Upper lobe of left lung (tissue), 6 donors: ENCODE measurements at regions not wholly inside any gene's neighbourhood (a gene's known extent, or its start where the extent isn't known, plus 50 kb on each side); places are given as distances from the start of the nearest gene placed in this dataset.
"Not testable (repeated sequence)": the region's sequence is repeated elsewhere in the genome, so short reads cannot be mapped to it uniquely, and the experiment has no call there.

ENCODE experiments used
- ATAC-seq, 2 donors: fragments of 200-7000 bp; cut with Tn5 transposase; one replicate each; pipeline ENCODE4 v1.9.1; 2022; ENCODE audit warnings: mild to moderate bottlenecking in 2 of 2, moderate library complexity in 2 of 2; ENCODE audit not compliant: low FRiP score in 2 of 2
- DNase-seq, 2 donors: peaks; one replicate each; pipeline ENCODE4 v3.0.0-alpha.2; 2019 to 2020
- H3K27ac ChIP-seq, 4 donors: fragments of 200-600 bp; sonication (generic); one replicate each; pipeline ENCODE4 v1.5.1; 2016 to 2019
- H3K27me3 ChIP-seq, 4 donors: fragments of 200-600 bp; sonication (generic); one replicate each; pipeline ENCODE4 v1.5.1; 2017 to 2019
- H3K36me3 ChIP-seq, 4 donors: fragments of 200-600 bp; sonication (generic); one replicate each; pipeline ENCODE4 v1.5.1; 2016 to 2019
- H3K4me1 ChIP-seq, 4 donors: fragments of 200-600 bp; sonication (generic); one replicate each; pipeline ENCODE4 v1.5.1; 2018 to 2019
- H3K4me3 ChIP-seq, 4 donors: fragments of 200-600 bp; sonication (generic); one replicate each; pipeline ENCODE4 v1.5.1; 2017 to 2019; ENCODE audit warnings: mild to moderate bottlenecking in 2 of 4, moderate library complexity in 1 of 4
- H3K9me3 ChIP-seq, 4 donors: fragments of 200-600 bp; sonication (generic); one replicate each; pipeline ENCODE4 v1.5.1; 2018 to 2019
- CTCF ChIP-seq, 6 experiments: fragments of 450-650 bp in 4 of 6; fragments of 200-600 bp in 2 of 6; sonication (generic) in 2 of 6; IDR thresholded peaks; one replicate each; pipeline ENCODE4 v1.5.1; 2016 to 2019; ENCODE audit warnings: antibody characterized with exemption in 6 of 6
- EP300 ChIP-seq, 4 donors: sonication (generic); formaldehyde crosslinking; IDR thresholded peaks; one replicate each; pipeline ENCODE4 v1.5.1; 2017; ENCODE audit warnings: antibody characterized with exemption in 4 of 4, control low read depth in 2 of 4
- POLR2A ChIP-seq, 4 donors: fragments of 450-650 bp; IDR thresholded peaks; one replicate each; pipeline ENCODE4 v1.5.1; 2016 to 2017; ENCODE audit warnings: antibody characterized with exemption in 4 of 4, mild to moderate bottlenecking in 2 of 4
- POLR2AphosphoS5 ChIP-seq, 2 donors: sonication (generic); formaldehyde crosslinking; IDR thresholded peaks; one replicate each; pipeline ENCODE4 v1.5.1; 2017; ENCODE audit warnings: antibody characterized with exemption in 2 of 2
- WGBS, 2 donors: methylation state at CpG; one replicate each; pipeline ENCODE4 v1.1.5; 2017 to 2018; 5-methylcytosine and 5-hydroxymethylcytosine counted together
- donor health status: DM: no; HTN: no; CAD: no; lungs with moderate emphysema.
- donor health status: DM: no; HTN: yes; CAD: no; lungs with severe emphysema.

GRCh38 chr4:181802207-181802606, 441.0 kb upstream of the TENM3 start:
- H3K36me3 ChIP-seq = no peaks in the 10 kb centered on the region
- 73 to 77% methylated on average over 2 of the region's 2 CpGs for WGBS, 2 donors
- ATAC-seq (no peak), DNase-seq (no peak)
- no peaks in the 10 kb centered on the region for H3K4me1 ChIP-seq
- no peak overlapping the region for H3K27ac ChIP-seq
- TF ChIP-seq EP300 (IDR thresholded peaks at IDR 0.05) (no peak), POLR2A (IDR thresholded peaks at IDR 0.05) (no peak), POLR2AphosphoS5 (IDR thresholded peaks at IDR 0.05) (no peak), CTCF (IDR thresholded peaks at IDR 0.05) (no peak)
- no peaks in the 10 kb centered on the region for H3K27me3 ChIP-seq
- no peak overlapping the region for H3K4me3 ChIP-seq
- H3K9me3 ChIP-seq = no peaks in the 10 kb centered on the region

GRCh38 chr4:181807771-181808170, 435.4 kb upstream of the TENM3 start:
- ATAC-seq (no peak), DNase-seq (no peak)
- H3K36me3 ChIP-seq = no peaks in the 10 kb centered on the region
- H3K27ac ChIP-seq = no peak overlapping the region
- no peak overlapping the region for H3K4me3 ChIP-seq
- no peaks in the 10 kb centered on the region for H3K27me3 ChIP-seq
- no peak for TF ChIP-seq POLR2A (IDR thresholded peaks at IDR 0.05)
- no peak for TF ChIP-seq CTCF (IDR thresholded peaks at IDR 0.05)
- TF ChIP-seq POLR2AphosphoS5 (IDR thresholded peaks at IDR 0.05) = no peak
- no peaks in the 10 kb centered on the region for H3K9me3 ChIP-seq
- H3K4me1 ChIP-seq = no peaks in the 10 kb centered on the region

- no peak for TF ChIP-seq EP300 (IDR thresholded peaks at IDR 0.05)
- TF ChIP-seq POLR2A (IDR thresholded peaks at IDR 0.05) = no peak
- TF ChIP-seq POLR2AphosphoS5 (IDR thresholded peaks at IDR 0.05) = no peak
- TF ChIP-seq CTCF (IDR thresholded peaks at IDR 0.05) = no peak
- DNase-seq = no peak
- ATAC-seq = no peak
- Histone ChIP-seq H3K4me3 (no peak overlapping the region), H3K27me3 (no peaks in the 10 kb centered on the region), H3K4me1 (no peaks in the 10 kb centered on the region), H3K9me3 (no peaks in the 10 kb centered on the region), H3K36me3 (no peaks in the 10 kb centered on the region), H3K27ac (no peak overlapping the region)
- WGBS, 2 donors = 79 to 81% methylated on average over 5 of the region's 5 CpGs
These were observed 432.5 kb upstream of the TENM3 start for GRCh38 chr4:181810711-181811110.

GRCh38 chr4:181811550-181811949, 431.7 kb upstream of the TENM3 start:
- H3K27ac ChIP-seq, H3K27me3 ChIP-seq, ATAC-seq, H3K36me3 ChIP-seq, H3K9me3 ChIP-seq, H3K4me1 ChIP-seq, H3K4me3 ChIP-seq, DNase-seq: not testable (repeated sequence)
- WGBS, 2 donors = 79% methylated on average over 5 of the region's 5 CpGs

GRCh38 chr4:181819946-181820345, 423.3 kb upstream of the TENM3 start:
- TF ChIP-seq POLR2A (IDR thresholded peaks at IDR 0.05) = no peak
- TF ChIP-seq CTCF (IDR thresholded peaks at IDR 0.05) = no peak
- TF ChIP-seq EP300 (IDR thresholded peaks at IDR 0.05) = no peak
- TF ChIP-seq POLR2AphosphoS5 (IDR thresholded peaks at IDR 0.05) = no peak
- H3K4me3 ChIP-seq = no peak overlapping the region
- H3K9me3 ChIP-seq = no peaks in the 10 kb centered on the region
- H3K4me1 ChIP-seq = no peaks in the 10 kb centered on the region
- DNase-seq (no peak), ATAC-seq (no peak)
- no peaks in the 10 kb centered on the region for H3K27me3 ChIP-seq
- no peaks in the 10 kb centered on the region for H3K36me3 ChIP-seq
- WGBS, 2 donors = 86 to 88% methylated on average over 2 of the region's 2 CpGs
- H3K27ac ChIP-seq = no peak overlapping the region
